HepG2 (cell line): ENCODE measurements at regions not wholly inside any gene's neighbourhood (a gene's known extent, or its start where the extent isn't known, plus 50 kb on each side); places are given as distances from the start of the nearest gene placed in this dataset.
A peak's percentile ranks its signal among the peaks of the same experiment; 100 is the strongest.

Experiments used
- ATAC-seq: fragments of 200-7000 bp; cut with Tn5 transposase; 3 replicates; pipeline ENCODE4 v1.9.1; 2020; ENCODE audit warnings: mild to moderate bottlenecking, moderate library complexity
- BruUV-seq: library from RNA; stranded (reverse); fragments of 400-500 nt; replicated peaks from 2 replicates; lab custom pipeline; 2021; lab: Mats Ljungman, UMichigan
- CTCF ChIA-PET: fragments of 300-600 bp; formaldehyde crosslinking; extraction: SDS; loops from one replicate; lab custom pipeline; 2021; ENCODE audit warnings: low total read pairs, inconsistent platforms, low intra/inter-chr PET ratio; lab: Yijun Ruan, JAX
- POLR2A ChIA-PET: fragments of 350-600 bp; sonication (Branson Sonifier 250); formaldehyde crosslinking; loops from one replicate; lab custom pipeline; 2020; ENCODE audit warnings: antibody characterized with exemption, inconsistent platforms; lab: Yijun Ruan, JAX
- DNase-seq: peaks from one replicate; pipeline ENCODE4 v3.0.0-alpha.2; 2015; ENCODE audit warnings: low spot score
- FAIRE-seq: peaks from 3 replicates; lab custom pipeline; 2011; peaks lifted over from hg19 to GRCh38; lab: Jason Lieb, UNC
- H2AFZ ChIP-seq: one replicate; pipeline ENCODE4 v1.6.1; 2011; ENCODE audit warnings: low read length, inconsistent platforms
- H3K27ac ChIP-seq: fragments of 300-600 bp; 3 replicates; pipeline ENCODE4 v1.8.0; 2011; ENCODE audit warnings: mixed run types, mild to moderate bottlenecking, mixed read lengths, low read length, inconsistent platforms; ENCODE audit not compliant: insufficient read depth; ENCODE audit errors: extremely low read length
- H3K27me3 ChIP-seq, 2 experiments: fragments of 200-600 bp in 1 of 2; 2 replicates in 1 of 2; 3 replicates in 1 of 2; pipeline versions ENCODE4 v1.6.0 to v1.8.0; 2011; ENCODE audit warnings: low read length in 2 of 2, mild to moderate bottlenecking in 2 of 2, moderate library complexity in 2 of 2, inconsistent platforms in 1 of 2; ENCODE audit not compliant: insufficient read depth in 2 of 2, control insufficient read depth in 1 of 2
- H3K36me3 ChIP-seq, 2 experiments: fragments of 200-600 bp in 1 of 2; replicated peaks in 1 of 2; 2 replicates in 1 of 2; 3 replicates in 1 of 2; pipeline versions ENCODE4 v1.5.1 to v1.8.0; 2011; ENCODE audit warnings: low read length in 2 of 2, inconsistent platforms in 1 of 2; ENCODE audit not compliant: insufficient read depth in 2 of 2, control insufficient read depth in 1 of 2
- H3K4me1 ChIP-seq: 2 replicates; pipeline ENCODE4 v1.5.1; 2012; ENCODE audit warnings: low read length, inconsistent platforms; ENCODE audit not compliant: insufficient read depth
- H3K4me2 ChIP-seq: 2 replicates; pipeline ENCODE4 v1.6.0; 2011; ENCODE audit warnings: low read depth, low read length, inconsistent platforms
- H3K4me3 ChIP-seq, 3 experiments: fragments of 200-600 bp in 1 of 3; sonication (generic), shearing (Covaris generic) in 1 of 3; replicated peaks in 1 of 3; 2 replicates each; pipeline ENCODE4 v1.5.1; 2011 to 2016; ENCODE audit warnings: low read length in 3 of 3, inconsistent platforms in 2 of 3, low read depth in 2 of 3, mild to moderate bottlenecking in 2 of 3, control low read depth in 1 of 3, mixed read lengths in 1 of 3; ENCODE audit not compliant: insufficient read depth in 1 of 3
- H3K79me2 ChIP-seq: one replicate; pipeline ENCODE4 v1.6.1; 2011; ENCODE audit warnings: low read length, inconsistent platforms; ENCODE audit not compliant: insufficient read depth
- H3K9ac ChIP-seq: 2 replicates; pipeline ENCODE4 v1.6.0; 2011; ENCODE audit warnings: mild to moderate bottlenecking, low read depth, low read length, inconsistent platforms; ENCODE audit not compliant: insufficient read depth
- H3K9me3 ChIP-seq: 2 replicates; pipeline ENCODE4 v1.5.1; 2012; ENCODE audit warnings: mild to moderate bottlenecking, low read length
- H4K20me1 ChIP-seq: 2 replicates; pipeline ENCODE4 v1.6.0; 2011; ENCODE audit warnings: inconsistent platforms, mild to moderate bottlenecking, low read length, moderate library complexity; ENCODE audit not compliant: insufficient read depth
- CEBPB ChIP-seq: IDR thresholded peaks from 2 replicates; pipeline ENCODE4 v1.6.1; 2011; ENCODE audit warnings: low read depth, low read length, improper control_type of control experiment, borderline replicate concordance
- MYNN ChIP-seq: sonication (generic); formaldehyde crosslinking; IDR thresholded peaks from 2 replicates; pipeline ENCODE4 v1.4.0; 2020; ENCODE audit warnings: mild to moderate bottlenecking, low read depth, missing genetic modification reagents
- NCOA5 ChIP-seq: sonication (generic); formaldehyde crosslinking; IDR thresholded peaks from 2 replicates; pipeline ENCODE4 v1.4.0; 2020; ENCODE audit warnings: missing genetic modification reagents
- RFX1 ChIP-seq: fragments of 450-650 bp; IDR thresholded peaks from 2 replicates; pipeline ENCODE4 v1.6.1; 2017
- SMARCE1 ChIP-seq: fragments of 450-650 bp; IDR thresholded peaks from 2 replicates; pipeline ENCODE4 v1.6.1; 2017; ENCODE audit warnings: borderline replicate concordance
- SNAPC4 ChIP-seq: sonication (generic); formaldehyde crosslinking; IDR thresholded peaks from 2 replicates; pipeline ENCODE4 v1.4.0; 2020; ENCODE audit warnings: mild to moderate bottlenecking, missing genetic modification reagents
- XBP1 ChIP-seq: sonication (generic); formaldehyde crosslinking; IDR thresholded peaks from 2 replicates; pipeline ENCODE4 v1.5.0; 2020; ENCODE audit warnings: missing genetic modification reagents
- ZNF230 ChIP-seq: sonication (generic); formaldehyde crosslinking; IDR thresholded peaks from 2 replicates; pipeline ENCODE4 v1.4.0; 2020; ENCODE audit warnings: mild to moderate bottlenecking, missing genetic modification reagents
- ZNF678 ChIP-seq: sonication (generic); formaldehyde crosslinking; IDR thresholded peaks from 2 replicates; pipeline ENCODE4 v1.4.0; 2020; ENCODE audit warnings: mild to moderate bottlenecking, missing genetic modification reagents
- WGBS: methylation state at CpG from one replicate; pipeline ENCODE4 v1.1.6; 2017; ENCODE audit warnings: low lambda C conversion rate; 5-methylcytosine and 5-hydroxymethylcytosine counted together
- in situ Hi-C: cut with HindIII; loops from 2 replicates; pipeline ENCODE4 v1.10.0; 2017; ENCODE audit warnings: low pct_unique_long_range_greater_than_20kb; ENCODE audit not compliant: extremely low pct_ligation_motif_present
- intact Hi-C: fragments of 100-400 bp; cut with micrococcal nuclease; formaldehyde crosslinking; loops from one replicate; pipeline ENCODE4 v1.10.0; 2022; ENCODE audit not compliant: unreplicated experiment
- TF ChIP-seq, protein P1 (sequence below): IDR thresholded peaks from 2 replicates; pipeline ENCODE4 v1.6.1; 2012; ENCODE audit warnings: inconsistent platforms

DNA sequence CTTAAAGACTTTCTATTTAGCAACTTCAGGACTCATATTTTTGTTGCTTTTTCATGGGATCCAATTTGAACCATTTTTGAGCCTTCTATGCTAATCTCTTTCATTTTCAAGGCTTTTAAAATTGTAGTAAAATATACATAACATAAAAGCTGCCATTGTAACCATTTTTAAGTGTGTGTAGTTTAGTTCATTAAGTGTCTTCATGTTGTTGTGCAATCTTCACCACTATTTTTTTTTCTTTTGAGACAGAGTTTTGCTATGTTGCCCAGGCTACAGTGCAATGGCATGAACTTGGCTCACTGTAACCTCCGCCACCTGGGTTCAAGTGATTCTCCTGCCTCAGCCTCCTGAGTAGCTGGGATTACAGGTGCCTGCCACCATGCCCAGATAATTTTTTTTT, 451.6 kb downstream of the TMEM114 start:
- no peak overlapping the region for H3K4me2 ChIP-seq
- no peak overlapping the region for H3K9ac ChIP-seq
- no peaks in the 10 kb centered on the region for H3K79me2 ChIP-seq
- ATAC-seq: no peak
- no peaks in the 10 kb centered on the region for H3K36me3 ChIP-seq
- no peaks in the 10 kb centered on the region for H3K27me3 ChIP-seq
- no peak overlapping the region for H2AFZ ChIP-seq
- in situ Hi-C loops: no loop called here
- WGBS: 76% methylated on average over 1 of the region's 1 CpG
- H3K4me3 ChIP-seq: no peak overlapping the region
- BruUV-seq: no TSS peak
- no peaks in the 10 kb centered on the region for H3K9me3 ChIP-seq
- intact Hi-C loops: no loop called here
- no peak for FAIRE-seq
- DNase-seq: no peak
- ChIA-PET POLR2A (no interaction called here), CTCF (no interaction called here)
- no peak overlapping the region for H3K27ac ChIP-seq
- no peaks in the 10 kb centered on the region for H3K4me1 ChIP-seq
- TF ChIP-seq ZNF678 (CRISPR knock-in tag) (no peak), CEBPB (peak; percentile 27; the same call in 1 of the 2 replicates)
- H4K20me1 ChIP-seq: no peaks in the 10 kb centered on the region

DNA sequence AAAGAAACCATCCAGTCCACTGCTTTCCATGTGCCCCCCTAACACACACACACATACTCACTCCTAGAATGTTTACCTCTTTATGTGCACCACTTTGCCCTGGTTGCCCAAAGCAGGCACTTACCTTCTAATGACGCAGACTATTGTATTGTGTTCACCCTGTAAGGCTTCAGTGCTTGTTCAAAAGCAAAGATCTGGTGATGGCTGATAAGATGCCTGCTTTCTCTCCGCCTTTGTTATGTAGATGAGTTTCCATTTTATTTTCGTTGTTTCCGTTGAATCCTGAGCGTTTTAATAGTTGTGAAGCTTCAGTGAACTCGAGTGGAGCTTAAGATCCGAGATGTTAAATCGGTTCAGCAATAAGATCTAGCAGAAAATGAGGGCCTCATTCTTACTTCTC, 452.7 kb downstream of the TMEM114 start:
- H3K27me3 ChIP-seq: no peaks in the 10 kb centered on the region
- FAIRE-seq (no peak), ATAC-seq (no peak), DNase-seq (no peak)
- no peak overlapping the region for H2AFZ ChIP-seq
- 10% methylated on average over 8 of the region's 8 CpGs for WGBS
- H3K9ac ChIP-seq: no peak overlapping the region
- no peaks in the 10 kb centered on the region for H3K4me1 ChIP-seq
- no peaks in the 10 kb centered on the region for H3K36me3 ChIP-seq
- no TSS peak for BruUV-seq
- ChIA-PET CTCF (no interaction called here), POLR2A (no interaction called here)
- H3K9me3 ChIP-seq: no peaks in the 10 kb centered on the region
- TF ChIP-seq SMARCE1: no peak
- TF ChIP-seq MYNN (CRISPR knock-in tag): no peak
- TF ChIP-seq ZNF230: no peak
- TF ChIP-seq, protein P1, sequence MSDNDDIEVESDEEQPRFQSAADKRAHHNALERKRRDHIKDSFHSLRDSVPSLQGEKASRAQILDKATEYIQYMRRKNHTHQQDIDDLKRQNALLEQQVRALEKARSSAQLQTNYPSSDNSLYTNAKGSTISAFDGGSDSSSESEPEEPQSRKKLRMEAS: no peak
- no peak for TF ChIP-seq NCOA5 (CRISPR knock-in tag)
- no peak for TF ChIP-seq XBP1
- TF ChIP-seq SNAPC4 (CRISPR knock-in tag): no peak
- TF ChIP-seq RFX1: no peak
- no peaks in the 10 kb centered on the region for H4K20me1 ChIP-seq
- intact Hi-C loops: no loop called here
- no peak overlapping the region for H3K27ac ChIP-seq
- H3K4me2 ChIP-seq: no peak overlapping the region
- H3K79me2 ChIP-seq: no peaks in the 10 kb centered on the region
- H3K4me3 ChIP-seq: no peak overlapping the region
- in situ Hi-C loops: no loop called here
